ENCODE measurements at regions not wholly inside any gene's neighbourhood (a gene's known extent, or its start where the extent isn't known, plus 50 kb on each side); places are given as distances from the start of the nearest gene placed in this dataset.

DNA sequence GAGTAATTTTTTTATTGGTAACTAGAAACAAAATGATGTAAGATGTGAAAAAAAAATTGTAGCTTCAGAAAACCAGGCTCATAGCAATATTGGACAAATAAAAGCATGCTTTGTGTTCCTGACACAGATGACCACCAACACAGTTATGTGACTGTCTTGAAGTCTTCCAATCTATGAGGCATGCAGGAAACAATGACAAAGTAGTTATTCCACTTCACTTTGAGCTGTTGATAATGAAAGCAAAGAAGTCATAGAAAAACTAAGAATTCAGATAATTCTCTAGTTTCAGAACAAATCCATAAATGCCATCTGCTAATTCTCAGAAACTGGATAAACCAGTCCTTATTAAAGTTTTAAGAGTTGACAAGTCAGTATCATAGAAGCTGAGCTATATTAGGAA lies 378.4 kb upstream of the SEMA3D start:
- TF ChIP-seq, protein P1, sequence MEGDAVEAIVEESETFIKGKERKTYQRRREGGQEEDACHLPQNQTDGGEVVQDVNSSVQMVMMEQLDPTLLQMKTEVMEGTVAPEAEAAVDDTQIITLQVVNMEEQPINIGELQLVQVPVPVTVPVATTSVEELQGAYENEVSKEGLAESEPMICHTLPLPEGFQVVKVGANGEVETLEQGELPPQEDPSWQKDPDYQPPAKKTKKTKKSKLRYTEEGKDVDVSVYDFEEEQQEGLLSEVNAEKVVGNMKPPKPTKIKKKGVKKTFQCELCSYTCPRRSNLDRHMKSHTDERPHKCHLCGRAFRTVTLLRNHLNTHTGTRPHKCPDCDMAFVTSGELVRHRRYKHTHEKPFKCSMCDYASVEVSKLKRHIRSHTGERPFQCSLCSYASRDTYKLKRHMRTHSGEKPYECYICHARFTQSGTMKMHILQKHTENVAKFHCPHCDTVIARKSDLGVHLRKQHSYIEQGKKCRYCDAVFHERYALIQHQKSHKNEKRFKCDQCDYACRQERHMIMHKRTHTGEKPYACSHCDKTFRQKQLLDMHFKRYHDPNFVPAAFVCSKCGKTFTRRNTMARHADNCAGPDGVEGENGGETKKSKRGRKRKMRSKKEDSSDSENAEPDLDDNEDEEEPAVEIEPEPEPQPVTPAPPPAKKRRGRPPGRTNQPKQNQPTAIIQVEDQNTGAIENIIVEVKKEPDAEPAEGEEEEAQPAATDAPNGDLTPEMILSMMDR (IDR thresholded peaks at IDR 0.05; ENCODE audit: low read depth, low read length), result no peak
- peak; percentile 2 to 3 for DNase-seq (ENCODE audit: low read depth in 2 of 2)

DNA sequence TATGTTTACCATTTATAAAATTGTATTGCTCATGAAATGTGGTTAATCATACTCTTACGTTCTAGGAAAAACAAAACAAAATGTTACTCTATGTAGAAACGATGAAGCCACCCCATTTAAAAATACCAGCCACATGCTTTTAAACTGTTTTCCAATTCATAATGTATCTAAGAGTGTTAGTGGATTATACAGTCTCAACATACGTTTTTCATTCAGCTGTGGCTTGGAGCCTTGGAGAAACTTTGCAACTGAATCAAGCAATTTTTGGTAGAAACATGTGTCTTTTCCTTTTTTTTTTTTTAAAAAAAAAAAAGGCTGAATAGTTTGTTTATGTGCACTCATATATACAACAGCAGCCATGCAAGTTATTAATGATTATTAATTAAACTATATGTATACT lies 378.0 kb upstream of the SEMA3D start:
- DNase-seq (ENCODE audit: low read depth in 2 of 2), result no peak
- TF ChIP-seq, protein P1 (IDR thresholded peaks at IDR 0.05; ENCODE audit: low read depth, low read length), result no peak
- H3K4me3 ChIP-seq (replicated peaks in 1 of 2; ENCODE audit: low read depth in 2 of 2, low read length in 2 of 2), result no peak overlapping the region

More for the DNA sequence above, 378.4 kb upstream of the SEMA3D start:
- H3K4me3 ChIP-seq (replicated peaks in 1 of 2; ENCODE audit: low read depth in 2 of 2, low read length in 2 of 2), result no peak overlapping the region

DNA sequence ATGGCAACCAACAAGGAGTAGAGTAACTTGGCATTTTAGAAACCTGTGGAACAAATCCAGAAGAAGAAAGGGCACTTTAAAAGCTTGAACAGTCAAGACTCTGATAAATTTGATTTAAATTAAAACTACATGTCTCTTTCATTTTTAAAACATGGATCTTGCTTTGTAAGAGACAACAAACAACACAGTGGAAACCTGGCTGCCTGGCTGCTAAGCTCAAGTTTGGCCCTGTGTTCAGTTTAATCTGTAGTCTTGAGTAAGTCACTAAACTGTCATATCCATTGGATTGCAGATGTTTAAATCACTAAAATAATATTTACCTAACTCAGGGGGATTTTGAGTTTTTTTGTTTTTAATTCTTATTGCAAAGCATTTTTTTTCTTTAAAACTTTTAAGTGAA lies 374.9 kb upstream of the SEMA3D start:
- no peak overlapping the region for H3K4me3 ChIP-seq (replicated peaks in 1 of 2; ENCODE audit: low read depth in 2 of 2, low read length in 2 of 2)
- TF ChIP-seq, protein P1 (IDR thresholded peaks at IDR 0.05; ENCODE audit: low read depth, low read length), result no peak
- DNase-seq (ENCODE audit: low read depth in 2 of 2), result peak; percentile 1 to 4

DNA sequence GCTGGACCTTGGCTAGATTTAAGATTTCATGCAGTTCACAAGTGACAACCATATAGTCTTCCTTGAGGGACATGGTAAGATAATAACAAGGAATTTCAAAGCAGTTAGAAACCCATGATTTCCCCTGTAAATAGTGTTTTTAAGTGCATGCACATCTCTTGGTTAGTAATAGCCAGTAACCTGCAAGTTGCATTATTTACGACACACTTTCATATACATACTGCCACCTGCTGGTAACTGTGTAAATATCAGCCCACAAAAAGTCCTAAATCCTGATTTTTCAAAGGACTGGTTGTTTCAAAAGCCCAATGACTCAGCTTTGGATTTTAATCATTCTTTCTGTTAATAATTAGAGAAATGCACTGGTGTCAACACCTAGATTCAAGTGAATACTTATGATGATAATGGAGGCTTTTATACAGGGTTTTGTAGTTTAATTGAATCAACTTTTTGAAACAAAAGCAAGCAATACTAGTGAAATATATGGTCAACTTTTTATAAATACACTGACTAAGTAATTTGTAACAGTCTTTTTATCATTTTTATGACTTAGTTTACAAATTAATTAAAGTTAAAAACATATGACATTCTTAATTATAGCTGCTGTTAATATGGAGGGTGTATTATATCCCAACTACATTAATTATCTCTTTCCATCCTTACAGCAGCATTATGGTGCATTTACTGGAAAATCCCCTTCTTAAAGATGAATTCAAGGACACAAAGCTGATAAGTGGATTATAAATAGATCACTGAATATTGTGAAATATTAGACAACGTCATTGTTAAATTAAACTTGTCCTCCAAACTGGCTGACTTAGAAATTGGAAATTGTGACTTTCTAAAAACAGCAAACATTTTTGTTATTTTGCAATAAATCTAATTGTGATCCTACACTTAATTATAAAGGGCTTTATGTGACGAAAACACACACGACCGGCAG lies 367.7 kb upstream of the SEMA3D start:
- TF ChIP-seq, protein P1 (IDR thresholded peaks at IDR 0.05; ENCODE audit: low read depth, low read length), result peak; percentile 56
- H3K4me3 ChIP-seq (replicated peaks in 1 of 2; ENCODE audit: low read depth in 2 of 2, low read length in 2 of 2), result no peak overlapping the region
- peak; percentile 79 to 85 for DNase-seq (ENCODE audit: low read depth in 2 of 2)

DNA sequence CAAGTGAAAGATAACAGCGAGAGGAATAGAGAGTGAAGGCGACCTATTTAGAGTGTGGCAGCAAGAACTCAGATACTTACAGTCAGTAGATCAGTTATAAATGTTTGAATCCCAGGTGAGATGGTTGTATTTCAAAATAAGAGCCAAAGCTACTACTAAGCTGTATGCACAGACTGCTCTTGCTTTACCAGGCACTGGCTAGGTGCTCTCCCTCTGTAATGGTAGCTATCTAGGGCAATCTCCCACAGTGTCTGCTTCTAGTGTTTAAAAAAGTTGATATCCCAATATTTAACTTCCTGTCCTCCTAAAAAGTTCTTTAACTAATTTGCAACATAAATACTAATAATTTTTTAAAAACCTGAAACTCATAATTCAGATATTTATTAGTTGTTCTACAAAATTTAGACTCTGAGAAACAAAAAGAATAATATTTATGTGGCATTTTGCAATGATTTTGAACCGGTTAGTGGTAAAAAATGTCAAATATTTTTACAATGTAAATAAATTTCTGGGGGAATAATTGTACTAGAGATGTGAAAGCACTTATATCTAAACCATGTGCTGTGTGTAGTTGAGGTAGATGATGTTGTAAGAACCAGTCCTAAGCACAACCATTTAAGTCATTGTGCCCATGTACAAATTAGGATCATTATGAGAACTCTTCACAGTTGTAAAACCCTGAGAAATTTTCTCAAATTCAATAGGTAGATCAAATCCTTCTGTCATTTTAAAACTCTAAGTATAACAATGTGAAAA lies 349.3 kb upstream of the SEMA3D start:
- TF ChIP-seq, protein P1 (IDR thresholded peaks at IDR 0.05; ENCODE audit: low read depth, low read length), result no peak
- H3K4me3 ChIP-seq (replicated peaks in 1 of 2; ENCODE audit: low read depth in 2 of 2, low read length in 2 of 2), result no peak overlapping the region
- DNase-seq (ENCODE audit: low read depth in 2 of 2), result no peak

DNA sequence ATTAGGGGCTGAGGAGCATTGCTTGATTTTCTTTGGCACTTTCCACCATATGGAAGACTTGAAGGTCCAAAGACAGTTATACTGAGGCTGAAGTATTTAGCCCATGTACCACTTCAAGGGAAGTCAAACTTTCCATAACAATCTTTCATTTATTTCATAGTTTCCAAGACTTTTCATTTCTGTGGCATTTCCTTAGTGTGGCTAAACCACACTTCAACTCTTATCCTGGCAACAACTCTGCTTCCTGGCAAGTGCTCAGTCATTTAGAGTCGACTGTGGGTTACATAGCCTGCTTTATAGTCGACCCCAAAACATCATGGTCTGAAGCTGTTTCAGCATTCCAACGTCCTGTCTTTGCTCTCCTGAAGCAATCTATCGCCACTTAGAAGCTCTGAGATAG lies 343.0 kb upstream of the SEMA3D start:
- TF ChIP-seq, protein P1 (IDR thresholded peaks at IDR 0.05; ENCODE audit: low read depth, low read length), result no peak
- no peak overlapping the region for H3K4me3 ChIP-seq (replicated peaks in 1 of 2; ENCODE audit: low read depth in 2 of 2, low read length in 2 of 2)
- DNase-seq (ENCODE audit: low read depth in 2 of 2), result peak; percentile 25 to 82

Data from cardiac fibroblast (primary cell).